T1000 (cell line): ENCODE measurements at regions not wholly inside any gene's neighbourhood (a gene's known extent, or its start where the extent isn't known, plus 50 kb on each side); places are given as distances from the start of the nearest gene placed in this dataset.
"Not testable (repeated sequence)": the region's sequence is repeated elsewhere in the genome, so short reads cannot be mapped to it uniquely, and the experiment has no call there.

ENCODE experiments used
- DNase-seq: peaks from one replicate; lab custom pipeline; 2025; ENCODE audit warnings: mixed read lengths; lab: John Stamatoyannopoulos, UW

- not testable (repeated sequence) for DNase-seq
These were observed 1517.2 kb downstream of the GRIK2 start for GRCh38 chr6:102910701-102911139.

DNA sequence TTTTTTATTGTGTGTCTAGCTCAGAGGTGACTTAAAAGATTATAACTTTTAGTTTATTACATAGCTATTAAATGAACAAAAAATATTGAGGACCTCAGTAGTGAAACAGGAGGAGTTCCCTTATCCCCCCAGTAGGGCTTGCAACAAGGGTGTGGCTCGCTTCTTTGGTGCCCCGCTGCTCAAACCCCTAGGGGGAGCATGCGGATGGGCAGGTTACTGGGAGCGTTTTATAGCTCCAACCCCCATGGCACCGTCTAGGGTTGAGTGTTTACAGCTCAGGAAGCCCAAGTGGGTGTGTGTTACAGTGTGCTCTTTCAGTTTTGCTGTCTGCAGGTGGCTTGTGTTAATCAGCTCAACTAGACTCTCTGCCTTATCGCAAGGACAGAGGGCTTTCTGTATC, 1513.7 kb downstream of the GRIK2 start:
- no peak for DNase-seq

DNA sequence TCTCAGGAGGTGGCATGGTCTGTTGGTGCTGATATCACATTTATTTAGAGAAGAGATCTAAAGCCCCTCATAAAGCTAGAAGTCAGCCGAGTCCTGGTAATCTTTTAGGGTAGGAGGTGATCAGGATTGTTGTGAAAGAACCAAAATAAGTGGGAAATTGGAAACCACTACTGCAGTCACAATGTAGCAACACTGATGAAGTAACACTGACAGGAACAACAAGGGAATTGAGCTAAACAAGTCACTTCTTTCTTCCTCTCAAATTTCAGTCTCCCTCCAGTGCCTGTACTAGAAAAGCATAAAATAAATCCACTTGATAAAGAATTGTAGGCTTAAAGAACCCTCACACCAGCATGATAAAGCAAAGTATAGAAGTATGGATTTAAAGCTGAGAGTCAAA, 1509.0 kb downstream of the GRIK2 start:
- DNase-seq = no peak

DNA sequence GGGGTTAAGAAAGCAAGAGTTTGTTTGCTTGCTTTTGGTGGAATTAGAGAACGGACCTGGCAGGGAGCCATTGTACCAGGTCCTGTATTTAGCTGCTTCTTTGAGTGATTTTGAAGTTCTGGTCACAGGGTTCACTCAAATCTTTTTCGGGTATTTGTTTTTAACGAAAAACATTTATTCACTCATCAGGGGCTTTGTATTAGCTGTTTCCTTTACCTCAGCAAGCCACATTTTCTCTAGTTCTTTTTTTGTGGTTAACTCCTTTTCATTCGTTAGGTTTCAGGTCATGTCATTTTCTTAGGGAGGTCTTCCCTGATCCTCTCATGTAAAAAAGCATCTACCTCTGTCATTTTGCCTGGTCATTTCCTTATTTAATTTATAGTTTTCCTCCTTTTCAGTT, 1502.2 kb downstream of the GRIK2 start:
- no peak for DNase-seq

DNA sequence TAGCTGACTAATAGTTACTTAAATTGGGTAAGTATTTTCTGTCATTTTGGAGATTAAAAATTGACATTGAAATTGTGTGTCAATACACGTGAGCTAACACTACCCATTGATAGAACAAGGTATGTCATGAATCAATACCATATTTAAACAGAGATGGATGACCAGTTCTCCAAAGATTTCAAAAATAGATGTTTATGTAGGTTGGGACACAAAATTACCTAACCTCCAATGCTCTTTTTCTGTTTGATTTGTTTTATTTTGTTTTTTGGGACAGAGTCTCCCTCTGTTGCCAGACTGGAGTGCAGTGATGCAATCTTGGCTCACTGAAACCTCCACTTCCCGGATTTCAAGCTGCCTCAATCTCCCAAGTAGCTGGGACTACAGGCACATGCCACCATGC, 1491.7 kb downstream of the GRIK2 start:
- DNase-seq = no peak

DNA sequence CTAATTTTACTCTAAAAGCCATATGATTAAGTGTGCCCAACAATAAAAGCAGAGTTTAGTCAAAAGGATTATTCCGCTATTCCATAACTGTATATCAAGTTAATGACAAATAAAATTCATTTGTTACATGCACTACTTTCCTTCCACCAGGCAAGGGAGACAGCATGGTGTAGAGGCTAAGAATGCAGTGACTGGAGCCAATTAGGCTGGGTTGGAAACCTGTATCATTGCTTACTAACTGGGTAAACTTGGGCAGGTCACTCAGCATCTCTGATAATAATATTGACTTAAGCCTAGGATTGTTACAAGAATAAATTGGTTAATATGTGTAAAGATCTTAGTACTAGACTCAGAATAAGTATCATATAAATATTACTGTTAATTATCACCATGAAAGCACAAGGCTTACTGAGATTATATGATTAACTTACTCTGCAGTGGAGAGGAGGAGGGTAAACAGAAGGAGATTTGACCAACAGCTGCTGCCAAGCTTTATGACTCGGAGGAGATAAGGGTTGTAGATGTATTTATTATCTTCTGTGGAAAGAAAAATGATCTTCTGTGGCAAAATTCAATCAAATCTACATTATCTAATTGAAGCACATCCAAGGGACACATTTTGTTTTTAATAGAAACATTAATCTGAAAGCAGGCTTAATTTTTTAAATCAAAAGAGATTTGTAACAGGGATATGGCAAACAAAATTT, 1459.9 kb downstream of the GRIK2 start:
- no peak for DNase-seq

DNA sequence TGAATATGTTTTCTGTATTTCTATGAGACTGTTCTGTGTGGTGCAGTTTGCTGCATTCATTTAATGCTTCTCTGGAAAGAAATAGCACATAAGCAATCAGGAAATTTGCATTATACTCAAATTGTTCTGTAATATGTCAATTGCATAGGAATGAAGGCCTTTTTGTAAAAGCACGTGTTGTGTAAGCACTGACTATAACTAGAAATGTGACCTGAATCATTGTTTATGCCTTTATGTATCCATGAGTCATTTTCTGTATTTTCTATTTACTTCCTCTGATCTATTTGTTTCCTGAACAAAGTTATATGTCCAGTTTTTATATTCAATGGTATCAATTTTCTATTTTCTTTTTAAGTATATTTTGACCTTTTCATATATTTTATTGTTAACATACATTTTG, 1455.3 kb downstream of the GRIK2 start:
- DNase-seq = no peak

GRCh38 chr6:102848210-102848609, 1454.7 kb downstream of the GRIK2 start:
- DNase-seq = no peak

DNA sequence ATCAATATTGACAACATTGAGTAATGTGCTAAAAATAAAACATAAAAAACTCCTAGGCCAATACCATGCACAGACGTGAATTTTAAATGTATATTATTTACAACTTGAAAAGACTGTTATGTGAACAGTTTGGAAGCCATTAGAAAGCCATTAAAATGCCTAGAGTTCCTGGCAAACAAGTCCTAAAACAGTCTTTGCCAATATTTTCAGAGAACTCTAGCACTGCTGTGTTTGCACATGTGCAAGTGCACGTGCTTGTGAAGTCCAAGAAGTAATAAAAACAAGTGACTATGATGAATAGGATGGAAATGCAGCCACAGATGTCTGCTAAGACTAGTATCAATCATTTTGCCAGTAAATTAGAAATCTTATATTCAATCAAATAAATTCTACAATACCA, 1447.6 kb downstream of the GRIK2 start:
- DNase-seq = no peak

- no peak for DNase-seq
These were observed 1438.5 kb downstream of the GRIK2 start for GRCh38 chr6:102832021-102832420.

DNA sequence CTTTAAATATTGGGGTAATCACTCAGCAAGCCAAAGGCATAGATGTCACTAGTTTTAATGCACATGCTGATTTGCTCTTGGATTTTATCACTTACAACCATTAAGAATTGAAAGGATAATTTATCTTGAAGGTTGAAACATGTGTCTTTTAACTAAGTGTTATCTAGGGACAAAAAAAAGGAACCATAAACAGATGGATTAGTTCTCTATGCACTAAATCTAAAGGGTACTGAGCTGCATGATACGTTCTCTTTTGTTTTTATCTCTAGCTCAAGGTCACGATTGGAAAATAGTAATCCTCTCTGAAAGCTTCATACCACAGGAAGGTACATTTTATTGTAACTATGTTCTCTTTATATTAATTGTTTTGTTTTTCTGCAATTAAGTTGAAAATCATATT, 1426.6 kb downstream of the GRIK2 start:
- no peak for DNase-seq

DNA sequence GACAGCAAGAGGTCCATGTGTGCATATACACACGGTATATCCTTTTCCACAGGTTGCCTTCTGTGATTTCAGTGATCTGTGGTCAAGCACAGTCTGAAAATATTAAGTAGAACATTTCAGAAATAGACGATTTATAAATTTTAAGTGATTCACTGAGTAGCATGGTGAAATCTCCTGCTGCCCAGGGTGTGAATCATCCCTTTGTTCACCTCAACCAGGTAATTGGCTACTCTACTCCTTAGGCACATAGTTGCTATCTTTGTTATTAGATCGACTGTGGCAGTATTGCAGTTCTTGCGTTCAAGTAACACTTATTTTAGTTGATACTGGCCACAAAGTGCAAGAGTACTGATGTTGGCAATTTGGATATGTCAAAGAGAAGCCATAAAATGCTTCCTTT, 1421.7 kb downstream of the GRIK2 start:
- no peak for DNase-seq

DNA sequence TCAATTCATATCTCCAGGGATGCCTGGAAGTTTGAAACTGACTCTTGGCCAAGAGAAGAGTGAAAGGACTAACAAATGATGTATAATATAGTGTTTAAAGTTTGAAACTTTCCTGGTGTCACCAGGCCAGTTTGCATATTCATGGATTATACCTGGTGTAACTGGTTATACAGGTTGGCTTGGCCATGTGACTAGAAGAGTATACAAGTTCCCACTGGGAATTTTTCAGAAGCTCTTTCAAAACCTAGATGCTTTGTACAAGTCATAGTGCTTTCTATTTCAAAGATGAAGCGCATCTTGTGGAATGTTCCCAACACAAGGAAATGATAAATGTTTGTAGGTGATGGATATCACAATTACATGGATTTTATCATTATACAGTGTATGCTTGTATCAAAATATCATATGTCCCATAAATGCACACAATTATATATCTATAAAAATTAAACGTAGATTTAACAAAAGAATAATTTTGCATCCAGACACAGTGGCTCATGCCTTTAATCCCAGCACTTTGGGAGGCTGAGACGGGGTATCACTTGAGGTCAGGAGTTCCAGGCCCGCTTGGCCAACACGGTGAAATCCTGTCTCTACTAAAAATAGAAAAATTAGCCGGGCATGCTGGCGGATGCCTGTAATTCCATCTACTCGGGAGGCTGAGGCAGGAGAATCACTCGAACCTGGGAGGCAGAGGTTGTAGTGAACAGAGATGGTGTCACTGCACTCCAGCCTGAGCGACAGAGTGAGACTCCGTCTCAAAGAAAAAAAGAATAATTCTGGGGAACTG, 1420.2 kb downstream of the GRIK2 start:
- DNase-seq = no peak

DNA sequence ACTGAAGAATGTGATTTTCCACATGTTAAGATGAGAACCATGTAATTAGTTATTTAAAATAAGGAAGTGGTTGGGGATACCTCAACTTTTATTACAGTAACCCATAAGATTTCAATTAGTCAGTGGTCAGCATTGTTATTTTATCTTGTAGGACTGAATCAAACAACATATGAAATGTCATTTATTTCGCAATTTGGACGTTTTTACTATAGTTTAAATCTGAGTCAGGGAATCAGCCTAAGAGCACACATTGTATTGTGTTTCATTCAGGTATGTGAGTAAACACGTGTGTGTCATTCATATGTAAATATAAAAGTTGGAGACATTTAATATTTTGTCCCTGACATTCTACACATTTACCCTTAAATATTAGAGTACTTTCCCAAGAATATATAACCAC, 1418.7 kb downstream of the GRIK2 start:
- no peak for DNase-seq

DNA sequence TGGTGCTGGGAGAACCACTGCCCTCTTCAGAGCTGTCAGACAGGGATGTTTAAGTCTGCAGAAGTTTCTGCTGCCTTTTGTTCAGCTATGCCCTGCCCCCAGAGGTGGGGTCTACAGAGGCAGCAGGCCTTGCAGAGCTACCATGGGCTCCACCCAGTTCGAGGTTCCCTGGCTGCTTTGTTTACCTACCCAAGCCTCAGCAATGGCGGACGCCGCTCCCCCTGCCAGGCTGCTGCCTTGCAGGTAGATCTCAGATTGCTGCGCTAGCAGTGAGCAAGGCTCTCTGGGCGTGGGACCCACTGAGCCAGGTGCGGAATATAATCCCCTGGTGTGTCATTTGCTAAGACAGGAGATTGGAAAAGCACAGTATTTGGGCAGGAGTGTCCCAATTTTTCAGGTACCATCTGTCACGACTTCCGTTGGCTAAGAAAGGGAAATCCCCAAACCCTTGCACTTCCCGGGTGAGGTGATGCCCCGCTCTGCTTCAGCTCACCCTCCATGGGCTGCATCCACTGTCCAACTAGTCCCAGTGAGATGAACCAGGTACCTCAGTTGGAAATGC, 1415.5 kb downstream of the GRIK2 start:
- DNase-seq = not testable (repeated sequence)

- DNase-seq = no peak
These were observed 1405.5 kb downstream of the GRIK2 start for GRCh38 chr6:102799051-102799450.

DNA sequence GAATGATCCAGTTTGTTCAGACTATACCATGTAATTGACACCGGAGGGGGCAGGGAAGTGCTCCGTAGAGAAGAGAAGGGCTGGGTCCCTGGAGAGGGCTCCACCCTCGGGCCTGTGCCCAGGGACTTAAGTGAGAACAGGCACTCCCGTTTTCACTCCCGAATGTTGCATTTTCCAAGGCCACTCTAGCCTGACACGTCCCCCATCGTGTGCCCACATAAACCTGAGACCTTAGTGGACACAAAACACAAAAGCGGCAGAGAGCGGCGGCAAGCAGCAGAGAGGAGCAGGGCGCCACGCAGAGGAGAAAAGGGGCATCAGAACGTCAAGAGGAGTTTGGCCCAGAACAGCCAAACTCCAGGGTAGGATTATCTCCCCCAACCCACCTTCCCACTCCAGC, 1405.1 kb downstream of the GRIK2 start:
- DNase-seq = no peak

DNA sequence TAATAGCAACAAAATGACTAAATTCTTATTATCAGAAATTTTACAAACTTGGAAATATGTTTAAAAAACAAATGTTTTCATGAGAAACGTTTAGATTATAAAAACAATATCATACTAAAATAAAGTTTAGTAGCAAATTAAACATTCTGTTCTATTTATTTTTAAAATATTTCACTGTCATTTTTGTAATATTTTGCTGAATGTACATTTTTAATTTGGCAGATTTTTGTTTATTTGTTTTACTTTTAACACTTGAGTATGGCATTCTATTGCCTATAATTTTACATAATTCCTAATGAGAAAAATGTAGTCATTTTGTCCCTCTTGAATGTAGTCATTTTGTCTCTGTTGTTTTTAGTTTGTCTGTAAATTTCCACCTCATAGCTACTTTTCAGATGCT, 1400.2 kb downstream of the GRIK2 start:
- DNase-seq = no peak

DNA sequence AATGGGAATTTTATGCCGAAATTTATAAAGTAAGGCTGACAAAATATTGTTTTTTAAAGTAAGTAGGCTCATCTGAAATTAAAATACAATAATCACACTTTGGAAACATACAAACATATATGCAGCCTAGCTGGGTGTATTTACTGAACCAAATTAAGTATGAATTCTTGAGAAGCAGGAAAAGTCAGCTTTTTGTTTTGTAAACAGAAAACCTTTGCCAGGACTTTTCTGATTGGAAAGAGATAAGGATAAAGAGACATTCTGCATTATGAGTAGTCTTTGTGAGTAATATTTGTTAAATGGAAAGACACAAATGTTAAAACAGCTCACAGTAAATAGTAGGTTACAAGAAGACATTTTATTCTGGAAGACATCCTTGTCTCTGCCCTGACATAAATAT, 1380.8 kb downstream of the GRIK2 start:
- no peak for DNase-seq

DNA sequence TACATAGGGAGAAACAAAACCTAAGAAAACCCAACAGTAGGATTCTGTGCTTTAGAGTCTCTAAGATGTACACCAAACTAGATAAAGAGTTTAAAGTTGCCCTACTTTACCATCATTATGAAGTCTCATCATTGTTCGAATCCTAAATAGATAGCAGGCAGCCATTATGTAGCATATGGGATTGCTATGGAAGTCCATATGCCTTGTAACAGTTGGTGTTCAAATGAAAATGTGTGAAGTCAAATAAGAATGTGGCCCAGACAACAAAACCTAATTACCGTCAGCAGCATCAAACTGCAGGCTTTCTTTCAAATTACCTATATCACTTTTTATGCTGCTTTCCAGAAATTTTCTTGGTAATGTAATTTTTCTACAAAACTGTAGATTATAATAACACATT, 1380.1 kb downstream of the GRIK2 start:
- no peak for DNase-seq

GRCh38 chr6:102766963-102767362, 1373.5 kb downstream of the GRIK2 start:
- DNase-seq = no peak

DNA sequence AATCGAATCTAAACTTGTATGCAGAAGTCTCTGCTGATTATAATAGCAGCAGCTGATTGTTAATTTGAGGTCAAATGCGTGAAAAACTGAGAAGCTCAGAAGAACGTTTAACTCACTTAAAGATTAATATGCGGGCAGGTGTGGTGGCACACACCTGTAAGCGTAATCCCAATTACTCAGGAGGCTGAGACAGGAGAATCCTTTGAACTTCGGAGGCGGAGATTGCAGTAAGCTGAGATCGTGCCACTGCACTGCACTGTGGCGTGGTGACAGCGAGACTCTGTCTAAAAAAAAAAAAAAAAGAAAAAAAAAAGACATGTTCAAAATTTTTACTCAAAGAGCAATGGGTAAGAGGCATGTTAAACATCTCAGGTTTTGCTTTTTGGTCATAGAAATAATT, 1370.8 kb downstream of the GRIK2 start:
- DNase-seq = no peak

DNA sequence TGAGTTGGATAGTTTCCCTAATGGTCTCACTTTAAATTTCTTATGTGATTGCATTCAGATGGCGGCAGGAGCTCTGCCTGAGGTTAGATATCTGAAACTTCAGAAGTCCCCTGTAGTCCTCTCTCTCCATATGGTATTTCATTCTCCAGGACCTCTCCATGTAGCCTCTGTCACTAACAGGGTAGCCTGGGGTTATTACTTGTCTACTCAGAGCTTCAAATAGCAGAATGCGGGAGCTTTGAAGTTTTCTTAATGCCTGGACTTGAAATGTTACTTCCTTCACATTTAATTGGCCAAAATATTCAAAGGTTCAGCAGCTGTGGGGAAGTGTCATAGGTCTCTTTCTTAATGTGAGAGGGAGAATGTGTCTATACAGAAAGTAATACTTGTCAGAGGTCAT, 1370.4 kb downstream of the GRIK2 start:
- DNase-seq = no peak
